OCI-LY3 (cell line): ENCODE measurements at regions not wholly inside any gene's neighbourhood (a gene's known extent, or its start where the extent isn't known, plus 50 kb on each side); places are given as distances from the start of the nearest gene placed in this dataset.

Source experiments
- H2AFZ ChIP-seq: fragments of 200-600, 300-600 bp; shearing (Covaris generic); 2 replicates; pipeline ENCODE4 v1.6.0; 2014; ENCODE audit warnings: antibody characterized with exemption, low read depth, low read length
- H3K27ac ChIP-seq: fragments of 200-600, 300-600 bp; sonication (generic); 2 replicates; pipeline ENCODE4 v1.5.1; 2014; ENCODE audit warnings: mild to moderate bottlenecking, low read length, moderate library complexity, mixed read lengths
- H3K27me3 ChIP-seq: fragments of 200-600, 300-600 bp; sonication (generic); 2 replicates; pipeline ENCODE4 v1.6.1; 2014; ENCODE audit warnings: low read depth, low read length, mixed read lengths
- H3K36me3 ChIP-seq: fragments of 200-600, 300-600 bp; sonication (generic); replicated peaks from 2 replicates; pipeline ENCODE3; 2014; ENCODE audit warnings: low read depth, low read length, mixed read lengths
- H3K4me1 ChIP-seq: fragments of 300-600, 200-600 bp; sonication (generic); 2 replicates; pipeline ENCODE4 v1.6.1; 2014; ENCODE audit warnings: low read length, mixed read lengths
- H3K4me2 ChIP-seq: fragments of 200-600, 300-600 bp; sonication (generic); 2 replicates; pipeline ENCODE4 v1.6.1; 2014; ENCODE audit warnings: low read length, mixed read lengths
- H3K4me3 ChIP-seq: fragments of 300-600, 200-600 bp; sonication (generic); 2 replicates; pipeline ENCODE4 v1.5.1; 2014; ENCODE audit warnings: antibody characterized with exemption, mild to moderate bottlenecking, low read length, moderate library complexity
- H3K79me2 ChIP-seq: fragments of 300-600, 200-600 bp; shearing (Covaris generic); 2 replicates; pipeline ENCODE4 v1.6.1; 2014; ENCODE audit warnings: mild to moderate bottlenecking, low read length, mixed read lengths
- H3K9ac ChIP-seq: fragments of 300-600, 200-600 bp; shearing (Covaris generic); 2 replicates; pipeline ENCODE4 v1.6.0; 2014; ENCODE audit warnings: mild to moderate bottlenecking, low read length, moderate library complexity
- H3K9me3 ChIP-seq: fragments of 200-600, 300-600 bp; shearing (Covaris generic); 2 replicates; pipeline ENCODE4 v1.6.1; 2014; ENCODE audit warnings: low read length, mixed read lengths; ENCODE audit not compliant: insufficient read depth
- H4K20me1 ChIP-seq: fragments of 200-600, 300-600 bp; sonication (generic); 2 replicates; pipeline ENCODE4 v1.6.1; 2016; ENCODE audit warnings: low read length, mixed read lengths; ENCODE audit not compliant: insufficient read depth
- CTCF ChIP-seq: fragments of 200-600, 300-600 bp; sonication (generic); IDR thresholded peaks from 2 replicates; pipeline ENCODE4 v1.5.1; 2014; ENCODE audit warnings: antibody characterized with exemption, low read length, low read depth
- EZH2phosphoT487 ChIP-seq: fragments of 200-600 bp; shearing (Covaris generic); IDR thresholded peaks from 2 replicates; pipeline ENCODE4 v1.6.1; 2018; ENCODE audit warnings: antibody characterized with exemption, mixed run types, low read depth

DNA sequence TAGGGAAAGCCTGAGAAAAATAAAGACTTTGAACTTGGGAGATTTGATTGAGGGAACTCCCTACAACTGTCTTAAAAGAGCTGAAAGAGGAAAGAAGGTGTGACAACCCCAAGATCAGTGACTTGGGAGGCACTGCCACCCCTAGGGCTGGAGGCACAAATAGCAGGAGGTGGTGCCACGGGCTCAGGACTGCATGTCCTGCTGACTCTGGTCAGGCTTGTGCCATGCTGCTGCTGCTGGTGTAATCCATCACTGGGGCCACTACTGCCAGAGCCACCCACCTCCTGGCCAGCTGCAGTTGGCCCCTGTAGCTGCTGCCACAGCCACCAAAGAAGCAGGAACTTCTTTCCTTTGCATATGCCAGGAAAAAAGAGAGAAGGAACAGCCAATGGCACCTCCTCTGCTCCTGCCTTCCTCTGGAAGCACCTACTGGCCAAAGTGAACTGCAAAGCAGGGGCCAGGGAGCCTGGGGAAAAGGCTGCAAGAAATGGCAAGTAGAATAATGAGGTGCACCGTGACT, 730.3 kb downstream of the PTPRU start:
- Histone ChIP-seq H3K9me3 (no peaks in the 10 kb centered on the region), H3K9ac (no peak overlapping the region), H3K4me2 (no peak overlapping the region), H3K4me1 (no peaks in the 10 kb centered on the region), H3K79me2 (no peaks in the 10 kb centered on the region), H4K20me1 (no peaks in the 10 kb centered on the region), H3K27me3 (no peaks in the 10 kb centered on the region), H3K4me3 (no peak overlapping the region), H3K27ac (no peak overlapping the region), H3K36me3 (no peaks in the 10 kb centered on the region), H2AFZ (no peak overlapping the region)
- TF ChIP-seq CTCF = no peak
- no peak for TF ChIP-seq EZH2phosphoT487

- H3K4me2 ChIP-seq = no peak overlapping the region
- H3K9me3 ChIP-seq = no peaks in the 10 kb centered on the region
- H3K36me3 ChIP-seq = no peaks in the 10 kb centered on the region
- no peaks in the 10 kb centered on the region for H3K27me3 ChIP-seq
- H3K9ac ChIP-seq = no peak overlapping the region
- H4K20me1 ChIP-seq = no peaks in the 10 kb centered on the region
- H3K27ac ChIP-seq = no peak overlapping the region
- H3K4me3 ChIP-seq = no peak overlapping the region
- H3K4me1 ChIP-seq = no peaks in the 10 kb centered on the region
- TF ChIP-seq EZH2phosphoT487 (no peak), CTCF (no peak)
- no peaks in the 10 kb centered on the region for H3K79me2 ChIP-seq
- no peak overlapping the region for H2AFZ ChIP-seq
These were observed 728.6 kb downstream of the PTPRU start for GRCh38 chr1:29964718-29965533.

DNA sequence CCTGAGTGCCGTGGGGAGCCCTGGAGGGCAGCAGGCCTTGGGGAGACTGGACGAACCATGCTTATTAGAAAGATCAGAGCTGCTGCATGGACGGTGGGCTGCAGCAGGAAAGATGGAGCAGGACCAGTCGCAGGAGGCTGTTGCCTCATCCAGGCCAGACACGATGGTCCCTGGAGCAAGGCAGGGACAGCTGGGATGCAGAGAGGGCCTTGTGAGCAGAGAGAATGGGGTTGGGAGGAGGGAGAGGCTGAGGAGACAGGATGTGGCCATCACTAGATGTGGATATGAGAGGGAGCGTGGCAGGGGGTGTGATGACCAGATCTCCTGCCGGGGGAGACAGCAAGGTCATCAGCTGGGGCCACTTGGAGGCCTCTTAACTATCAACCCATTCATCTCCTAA, 727.6 kb downstream of the PTPRU start:
- H3K79me2 ChIP-seq = no peaks in the 10 kb centered on the region
- H3K9me3 ChIP-seq = no peaks in the 10 kb centered on the region
- TF ChIP-seq CTCF = no peak
- no peak for TF ChIP-seq EZH2phosphoT487
- H2AFZ ChIP-seq = no peak overlapping the region
- H3K4me2 ChIP-seq = no peak overlapping the region
- no peaks in the 10 kb centered on the region for H4K20me1 ChIP-seq
- H3K27me3 ChIP-seq = no peaks in the 10 kb centered on the region
- no peak overlapping the region for H3K4me3 ChIP-seq
- no peaks in the 10 kb centered on the region for H3K4me1 ChIP-seq
- H3K27ac ChIP-seq = no peak overlapping the region
- no peak overlapping the region for H3K9ac ChIP-seq
- H3K36me3 ChIP-seq = no peaks in the 10 kb centered on the region

- no peaks in the 10 kb centered on the region for H4K20me1 ChIP-seq
- no peaks in the 10 kb centered on the region for H3K79me2 ChIP-seq
- H3K27me3 ChIP-seq = no peaks in the 10 kb centered on the region
- H3K36me3 ChIP-seq = no peaks in the 10 kb centered on the region
- no peak overlapping the region for H3K27ac ChIP-seq
- H3K9me3 ChIP-seq = no peaks in the 10 kb centered on the region
- no peak overlapping the region for H2AFZ ChIP-seq
- H3K9ac ChIP-seq = no peak overlapping the region
- no peak overlapping the region for H3K4me2 ChIP-seq
- TF ChIP-seq EZH2phosphoT487 = no peak
- no peak for TF ChIP-seq CTCF
- no peaks in the 10 kb centered on the region for H3K4me1 ChIP-seq
- no peak overlapping the region for H3K4me3 ChIP-seq
These were observed 726.5 kb downstream of the PTPRU start for GRCh38 chr1:29962831-29963247.
